Breast epithelium (tissue), 3 donors: ENCODE measurements at regions not wholly inside any gene's neighbourhood (a gene's known extent, or its start where the extent isn't known, plus 50 kb on each side); places are given as distances from the start of the nearest gene placed in this dataset.
A peak's percentile ranks its signal among the peaks of the same experiment; 100 is the strongest.

Experiments
- CTCF ChIP-seq, 3 donors: fragments of 450-650 bp; IDR thresholded peaks; one replicate each; pipeline ENCODE4 v1.5.1; 2016 to 2017; ENCODE audit warnings: antibody characterized with exemption in 3 of 3, mild to moderate bottlenecking in 3 of 3, moderate library complexity in 3 of 3
- POLR2A ChIP-seq: fragments of 450-650 bp; IDR thresholded peaks from one replicate; pipeline ENCODE4 v1.6.1; 2016; ENCODE audit warnings: antibody characterized with exemption, mild to moderate bottlenecking, moderate library complexity
- POLR2AphosphoS5 ChIP-seq, 3 donors: sonication (generic); formaldehyde crosslinking; IDR thresholded peaks; one replicate each; pipeline ENCODE4 v1.6.1; 2017; ENCODE audit warnings: antibody characterized with exemption in 3 of 3

- TF ChIP-seq POLR2A (no peak), POLR2AphosphoS5 (IDR thresholded peaks at IDR 0.05) (no peak), CTCF (IDR thresholded peaks at IDR 0.05) (peak in 1 of 3 donors; percentile 22)
These were observed 176.0 kb downstream of the SMAD2 start for GRCh38 chr18:47754311-47755101.
